SK-N-SH (cell line): ENCODE measurements at regions not wholly inside any gene's neighbourhood (a gene's known extent, or its start where the extent isn't known, plus 50 kb on each side); places are given as distances from the start of the nearest gene placed in this dataset.
"Not testable (repeated sequence)": the region's sequence is repeated elsewhere in the genome, so short reads cannot be mapped to it uniquely, and the experiment has no call there.

Experiments used
- CTCF ChIA-PET: fragments of 300-600, 350-600 bp; formaldehyde crosslinking; extraction: SDS; loops from one replicate; lab custom pipeline; 2021; lab: Yijun Ruan, JAX
- POLR2A ChIA-PET: fragments of 350-600 bp; sonication (Branson Sonifier 250); formaldehyde crosslinking; extraction: SDS; loops from one replicate; lab custom pipeline; 2020; ENCODE audit warnings: antibody characterized with exemption, inconsistent platforms; lab: Yijun Ruan, JAX
- DNase-seq: peaks from one replicate; pipeline ENCODE4 v3.0.0; 2012
- H2AFZ ChIP-seq: fragments of 200-600 bp; sonication (generic); 2 replicates; pipeline ENCODE4 v1.8.1; 2016; ENCODE audit warnings: antibody characterized with exemption, mild to moderate bottlenecking, low read depth
- H3F3A ChIP-seq: fragments of 200-600 bp; sonication (generic); replicated peaks from 2 replicates; pipeline ENCODE3; 2016; ENCODE audit warnings: antibody characterized with exemption, mild to moderate bottlenecking; ENCODE audit not compliant: insufficient read depth
- H3K27ac ChIP-seq, 2 experiments: fragments of 200-500 bp in 1 of 2; fragments of 200-600 bp in 1 of 2; sonication (Bioruptor generic) in 1 of 2; sonication (generic), shearing (Covaris generic) in 1 of 2; 2 replicates each; pipeline versions ENCODE4 v1.5.1 to v1.6.1; 2014 to 2016; ENCODE audit warnings: low read depth in 2 of 2, inconsistent platforms in 1 of 2, low read length in 1 of 2, mild to moderate bottlenecking in 1 of 2, mixed read lengths in 1 of 2
- H3K27me3 ChIP-seq: fragments of 200-600 bp; sonication (generic), shearing (Covaris generic); 2 replicates; pipeline ENCODE4 v1.6.1; 2016; ENCODE audit warnings: mixed run types; ENCODE audit not compliant: insufficient read depth
- H3K36me3 ChIP-seq, 2 experiments: fragments of 200-500 bp in 1 of 2; fragments of 200-600 bp in 1 of 2; sonication (Bioruptor generic) in 1 of 2; sonication (generic) in 1 of 2; replicated peaks in 1 of 2; 2 replicates each; pipeline versions ENCODE3 to v1.5.1; 2014 to 2016; ENCODE audit warnings: low read length in 1 of 2, mild to moderate bottlenecking in 1 of 2; ENCODE audit not compliant: insufficient read depth in 2 of 2, control insufficient read depth in 1 of 2
- H3K4me1 ChIP-seq, 2 experiments: fragments of 200-500 bp in 1 of 2; fragments of 200-600 bp in 1 of 2; sonication (Bioruptor generic) in 1 of 2; sonication (generic), shearing (Covaris generic) in 1 of 2; 2 replicates each; pipeline versions ENCODE4 v1.5.1 to v1.6.1; 2014 to 2016; ENCODE audit warnings: low read depth in 1 of 2, low read length in 1 of 2, mixed run types in 1 of 2; ENCODE audit not compliant: insufficient read depth in 2 of 2, control insufficient read depth in 1 of 2
- H3K4me2 ChIP-seq: fragments of 200-600 bp; sonication (generic), shearing (Covaris generic); 2 replicates; pipeline ENCODE4 v1.6.1; 2017; ENCODE audit warnings: mixed run types
- H3K4me3 ChIP-seq, 2 experiments: fragments of 200-500 bp in 1 of 2; fragments of 200-600 bp in 1 of 2; sonication (Bioruptor generic) in 1 of 2; sonication (generic), shearing (Covaris generic) in 1 of 2; 2 replicates each; pipeline versions ENCODE4 v1.5.1 to v1.8.1; 2014 to 2016; ENCODE audit warnings: low read depth in 2 of 2, inconsistent platforms in 1 of 2, low read length in 1 of 2, mild to moderate bottlenecking in 1 of 2, mixed read lengths in 1 of 2, moderate library complexity in 1 of 2
- H3K79me2 ChIP-seq: fragments of 200-600 bp; sonication (generic); 2 replicates; pipeline ENCODE4 v1.8.1; 2017; ENCODE audit warnings: mild to moderate bottlenecking; ENCODE audit not compliant: insufficient read depth
- H3K9ac ChIP-seq: fragments of 200-600 bp; sonication (generic); 2 replicates; pipeline ENCODE4 v1.6.1; 2017; ENCODE audit warnings: mixed run types
- H3K9me2 ChIP-seq: fragments of 200-600 bp; sonication (generic); 2 replicates; pipeline ENCODE4 v1.6.1; 2017; ENCODE audit warnings: mixed run types
- H3K9me3 ChIP-seq: fragments of 200-600 bp; sonication (generic); 2 replicates; pipeline ENCODE4 v1.6.1; 2017; ENCODE audit warnings: mixed run types, mild to moderate bottlenecking, moderate library complexity
- H4K20me1 ChIP-seq: fragments of 200-600 bp; sonication (generic); 2 replicates; pipeline ENCODE4 v1.6.1; 2017; ENCODE audit warnings: mild to moderate bottlenecking, mixed run types; ENCODE audit not compliant: insufficient read depth
- ELF1 ChIP-seq: IDR thresholded peaks from 2 replicates; pipeline ENCODE4 v1.4.0; 2012
- EP300 ChIP-seq, 2 experiments: IDR thresholded peaks; 2 replicates each; pipeline versions ENCODE4 v1.4.0 to v1.6.1; 2012; ENCODE audit warnings: borderline replicate concordance in 1 of 2, low read depth in 1 of 2, low read length in 1 of 2
- EZH2phosphoT487 ChIP-seq: fragments of 200-600 bp; sonication (generic); IDR thresholded peaks from 2 replicates; pipeline ENCODE4 v1.6.1; 2017; ENCODE audit warnings: low read depth, mixed run types, mild to moderate bottlenecking, antibody characterized with exemption, moderate library complexity, borderline replicate concordance
- FOSL2 ChIP-seq: IDR thresholded peaks from 2 replicates; pipeline ENCODE4 v1.4.0; 2012; ENCODE audit warnings: low read depth, mild to moderate bottlenecking, moderate library complexity, borderline replicate concordance
- GATA2 ChIP-seq: sonication (generic); formaldehyde crosslinking; IDR thresholded peaks from 2 replicates; pipeline ENCODE4 v1.5.0; 2020; ENCODE audit warnings: mild to moderate bottlenecking, missing genetic modification reagents
- MXI1 ChIP-seq: IDR thresholded peaks from 2 replicates; pipeline ENCODE4 v1.6.1; 2012; ENCODE audit warnings: mild to moderate bottlenecking, low read depth, low read length, improper control_type of control experiment
- RAD21 ChIP-seq: IDR thresholded peaks from 2 replicates; pipeline ENCODE4 v1.6.1; 2012; ENCODE audit warnings: mild to moderate bottlenecking, low read length
- RFX5 ChIP-seq: IDR thresholded peaks from 2 replicates; pipeline ENCODE4 v1.6.1; 2012; ENCODE audit warnings: mild to moderate bottlenecking, improper control_type of control experiment, low read length
- RXRA ChIP-seq: IDR thresholded peaks from 2 replicates; pipeline ENCODE4 v1.4.0; 2012; ENCODE audit warnings: low read depth, mild to moderate bottlenecking, borderline replicate concordance
- TAF1 ChIP-seq: IDR thresholded peaks from 2 replicates; pipeline ENCODE4 v1.6.1; 2012; ENCODE audit warnings: low read depth, mild to moderate bottlenecking, low read length, moderate library complexity, borderline replicate concordance
- YY1 ChIP-seq: IDR thresholded peaks from 2 replicates; pipeline ENCODE4 v1.4.0; 2012; ENCODE audit warnings: low read depth, mild to moderate bottlenecking
- WGBS: methylation state at CpG from one replicate; pipeline ENCODE4 v1.1.6; 2017; ENCODE audit warnings: low lambda C conversion rate; 5-methylcytosine and 5-hydroxymethylcytosine counted together
- TF ChIP-seq, protein P1 (sequence below): fragments of 200-600 bp; sonication (generic); IDR thresholded peaks from 2 replicates; pipeline ENCODE4 v1.6.1; 2017; ENCODE audit warnings: antibody characterized with exemption, mild to moderate bottlenecking, moderate library complexity
- TF ChIP-seq, protein P2 (sequence below): fragments of 150-350 bp; IDR thresholded peaks from 2 replicates; pipeline ENCODE4 v1.6.1; 2017; ENCODE audit warnings: antibody characterized with exemption, low read length, low read depth, borderline replicate concordance
- TF ChIP-seq, protein P3 (sequence below): fragments of 150-350 bp; IDR thresholded peaks from 2 replicates; pipeline ENCODE4 v1.6.1; 2016; ENCODE audit warnings: mild to moderate bottlenecking, low read depth, low read length
- TF ChIP-seq, protein P4 (sequence below): IDR thresholded peaks from 2 replicates; pipeline ENCODE4; 2012
- TF ChIP-seq, protein P5 (sequence below): IDR thresholded peaks from 2 replicates; pipeline ENCODE4 v1.4.0; 2012; ENCODE audit warnings: low read depth
- TF ChIP-seq, protein P6 (sequence below): IDR thresholded peaks from 2 replicates; pipeline ENCODE4 v1.4.0; 2012; ENCODE audit warnings: low read depth, borderline replicate concordance

DNA sequence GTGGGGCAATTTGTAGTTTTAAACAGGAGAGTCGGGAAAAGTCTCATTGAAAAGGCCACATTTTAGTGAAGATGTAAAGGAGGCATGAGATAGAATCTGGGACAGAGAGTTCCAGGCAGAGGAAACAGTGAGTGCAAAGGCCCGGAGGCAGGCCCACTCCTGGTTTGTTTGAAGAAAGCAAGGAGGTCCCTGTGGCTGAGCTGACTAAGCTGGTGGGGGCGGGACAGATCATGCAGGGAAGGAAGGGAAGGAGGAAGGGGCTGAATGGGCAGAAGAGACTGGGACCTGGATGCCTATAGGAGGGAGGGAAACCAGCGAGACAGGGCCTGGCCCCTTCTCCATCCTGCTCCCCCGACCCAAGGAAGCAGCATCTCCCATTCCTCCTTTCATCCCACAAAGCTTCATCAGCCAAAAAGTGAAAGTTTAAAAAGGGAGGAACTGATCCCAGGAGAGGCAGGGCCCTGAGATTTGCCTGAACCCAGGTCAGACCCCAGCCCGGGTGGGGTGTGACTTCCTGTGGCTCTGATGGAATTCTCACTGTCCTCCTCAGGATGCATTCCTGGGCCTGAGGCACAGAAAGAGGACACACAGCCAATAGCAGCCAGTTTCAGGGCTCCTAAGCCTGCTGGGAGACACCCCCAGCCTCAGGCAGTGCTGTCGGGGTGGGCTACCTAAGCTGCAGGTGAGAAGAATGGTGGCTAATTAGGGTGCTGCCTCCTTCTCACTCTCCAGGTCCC is 54.2 kb upstream of the SIRPA start:
- no peaks in the 10 kb centered on the region for H3K9me3 ChIP-seq
- peaks cover 15 to 18% of the 10 kb centered on the region in 2 experiments; a peak in 2 of 4 replicates for H3K4me1 ChIP-seq
- H3K79me2 ChIP-seq: no peaks in the 10 kb centered on the region
- H4K20me1 ChIP-seq: no peaks in the 10 kb centered on the region
- H3K36me3 ChIP-seq: no peaks in the 10 kb centered on the region
- DNase-seq: no peak
- TF ChIP-seq, protein P1, sequence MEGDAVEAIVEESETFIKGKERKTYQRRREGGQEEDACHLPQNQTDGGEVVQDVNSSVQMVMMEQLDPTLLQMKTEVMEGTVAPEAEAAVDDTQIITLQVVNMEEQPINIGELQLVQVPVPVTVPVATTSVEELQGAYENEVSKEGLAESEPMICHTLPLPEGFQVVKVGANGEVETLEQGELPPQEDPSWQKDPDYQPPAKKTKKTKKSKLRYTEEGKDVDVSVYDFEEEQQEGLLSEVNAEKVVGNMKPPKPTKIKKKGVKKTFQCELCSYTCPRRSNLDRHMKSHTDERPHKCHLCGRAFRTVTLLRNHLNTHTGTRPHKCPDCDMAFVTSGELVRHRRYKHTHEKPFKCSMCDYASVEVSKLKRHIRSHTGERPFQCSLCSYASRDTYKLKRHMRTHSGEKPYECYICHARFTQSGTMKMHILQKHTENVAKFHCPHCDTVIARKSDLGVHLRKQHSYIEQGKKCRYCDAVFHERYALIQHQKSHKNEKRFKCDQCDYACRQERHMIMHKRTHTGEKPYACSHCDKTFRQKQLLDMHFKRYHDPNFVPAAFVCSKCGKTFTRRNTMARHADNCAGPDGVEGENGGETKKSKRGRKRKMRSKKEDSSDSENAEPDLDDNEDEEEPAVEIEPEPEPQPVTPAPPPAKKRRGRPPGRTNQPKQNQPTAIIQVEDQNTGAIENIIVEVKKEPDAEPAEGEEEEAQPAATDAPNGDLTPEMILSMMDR: no peak
- TF ChIP-seq GATA2 (CRISPR knock-in tag) (no peak), EZH2phosphoT487 (no peak), TAF1 (no peak), RXRA (no peak), ELF1 (no peak), YY1 (no peak), MXI1 (no peak), RAD21 (no peak), EP300 (IDR thresholded peaks at IDR 0.05; ENCODE audit: borderline replicate concordance in 1 of 2, low read depth in 1 of 2, low read length in 1 of 2) (no peak), FOSL2 (no peak), RFX5 (no peak)
- TF ChIP-seq, protein P2, sequence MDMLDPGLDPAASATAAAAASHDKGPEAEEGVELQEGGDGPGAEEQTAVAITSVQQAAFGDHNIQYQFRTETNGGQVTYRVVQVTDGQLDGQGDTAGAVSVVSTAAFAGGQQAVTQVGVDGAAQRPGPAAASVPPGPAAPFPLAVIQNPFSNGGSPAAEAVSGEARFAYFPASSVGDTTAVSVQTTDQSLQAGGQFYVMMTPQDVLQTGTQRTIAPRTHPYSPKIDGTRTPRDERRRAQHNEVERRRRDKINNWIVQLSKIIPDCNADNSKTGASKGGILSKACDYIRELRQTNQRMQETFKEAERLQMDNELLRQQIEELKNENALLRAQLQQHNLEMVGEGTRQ: no peak
- TF ChIP-seq, protein P3, sequence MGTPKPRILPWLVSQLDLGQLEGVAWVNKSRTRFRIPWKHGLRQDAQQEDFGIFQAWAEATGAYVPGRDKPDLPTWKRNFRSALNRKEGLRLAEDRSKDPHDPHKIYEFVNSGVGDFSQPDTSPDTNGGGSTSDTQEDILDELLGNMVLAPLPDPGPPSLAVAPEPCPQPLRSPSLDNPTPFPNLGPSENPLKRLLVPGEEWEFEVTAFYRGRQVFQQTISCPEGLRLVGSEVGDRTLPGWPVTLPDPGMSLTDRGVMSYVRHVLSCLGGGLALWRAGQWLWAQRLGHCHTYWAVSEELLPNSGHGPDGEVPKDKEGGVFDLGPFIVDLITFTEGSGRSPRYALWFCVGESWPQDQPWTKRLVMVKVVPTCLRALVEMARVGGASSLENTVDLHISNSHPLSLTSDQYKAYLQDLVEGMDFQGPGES: no peak
- TF ChIP-seq, protein P4, sequence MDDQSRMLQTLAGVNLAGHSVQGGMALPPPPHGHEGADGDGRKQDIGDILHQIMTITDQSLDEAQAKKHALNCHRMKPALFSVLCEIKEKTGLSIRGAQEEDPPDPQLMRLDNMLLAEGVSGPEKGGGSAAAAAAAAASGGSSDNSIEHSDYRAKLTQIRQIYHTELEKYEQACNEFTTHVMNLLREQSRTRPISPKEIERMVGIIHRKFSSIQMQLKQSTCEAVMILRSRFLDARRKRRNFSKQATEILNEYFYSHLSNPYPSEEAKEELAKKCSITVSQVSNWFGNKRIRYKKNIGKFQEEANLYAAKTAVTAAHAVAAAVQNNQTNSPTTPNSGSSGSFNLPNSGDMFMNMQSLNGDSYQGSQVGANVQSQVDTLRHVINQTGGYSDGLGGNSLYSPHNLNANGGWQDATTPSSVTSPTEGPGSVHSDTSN: no peak
- TF ChIP-seq, protein P5, sequence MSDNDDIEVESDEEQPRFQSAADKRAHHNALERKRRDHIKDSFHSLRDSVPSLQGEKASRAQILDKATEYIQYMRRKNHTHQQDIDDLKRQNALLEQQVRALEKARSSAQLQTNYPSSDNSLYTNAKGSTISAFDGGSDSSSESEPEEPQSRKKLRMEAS: no peak
- TF ChIP-seq, protein P6, sequence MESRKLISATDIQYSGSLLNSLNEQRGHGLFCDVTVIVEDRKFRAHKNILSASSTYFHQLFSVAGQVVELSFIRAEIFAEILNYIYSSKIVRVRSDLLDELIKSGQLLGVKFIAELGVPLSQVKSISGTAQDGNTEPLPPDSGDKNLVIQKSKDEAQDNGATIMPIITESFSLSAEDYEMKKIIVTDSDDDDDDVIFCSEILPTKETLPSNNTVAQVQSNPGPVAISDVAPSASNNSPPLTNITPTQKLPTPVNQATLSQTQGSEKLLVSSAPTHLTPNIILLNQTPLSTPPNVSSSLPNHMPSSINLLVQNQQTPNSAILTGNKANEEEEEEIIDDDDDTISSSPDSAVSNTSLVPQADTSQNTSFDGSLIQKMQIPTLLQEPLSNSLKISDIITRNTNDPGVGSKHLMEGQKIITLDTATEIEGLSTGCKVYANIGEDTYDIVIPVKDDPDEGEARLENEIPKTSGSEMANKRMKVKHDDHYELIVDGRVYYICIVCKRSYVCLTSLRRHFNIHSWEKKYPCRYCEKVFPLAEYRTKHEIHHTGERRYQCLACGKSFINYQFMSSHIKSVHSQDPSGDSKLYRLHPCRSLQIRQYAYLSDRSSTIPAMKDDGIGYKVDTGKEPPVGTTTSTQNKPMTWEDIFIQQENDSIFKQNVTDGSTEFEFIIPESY: no peak
- no peak overlapping the region for H3K4me3 ChIP-seq
- WGBS: 79% methylated on average over 6 of the region's 7 CpGs
- no peak overlapping the region for H2AFZ ChIP-seq
- ChIA-PET CTCF (interaction anchor here (1.0 to 1.7 kb wide), 2 partner anchors 9 to 59 kb away, joined by 3 read pairs; no protein-coding TSS in a partner anchor), POLR2A (no interaction called here)
- H3K27me3 ChIP-seq: no peaks in the 10 kb centered on the region
- H3K9me2 ChIP-seq: no peaks in the 10 kb centered on the region
- no peak overlapping the region for H3K9ac ChIP-seq
- no peak overlapping the region for H3K27ac ChIP-seq
- no peak overlapping the region for H3K4me2 ChIP-seq
- no peaks in the 10 kb centered on the region for H3F3A ChIP-seq

DNA sequence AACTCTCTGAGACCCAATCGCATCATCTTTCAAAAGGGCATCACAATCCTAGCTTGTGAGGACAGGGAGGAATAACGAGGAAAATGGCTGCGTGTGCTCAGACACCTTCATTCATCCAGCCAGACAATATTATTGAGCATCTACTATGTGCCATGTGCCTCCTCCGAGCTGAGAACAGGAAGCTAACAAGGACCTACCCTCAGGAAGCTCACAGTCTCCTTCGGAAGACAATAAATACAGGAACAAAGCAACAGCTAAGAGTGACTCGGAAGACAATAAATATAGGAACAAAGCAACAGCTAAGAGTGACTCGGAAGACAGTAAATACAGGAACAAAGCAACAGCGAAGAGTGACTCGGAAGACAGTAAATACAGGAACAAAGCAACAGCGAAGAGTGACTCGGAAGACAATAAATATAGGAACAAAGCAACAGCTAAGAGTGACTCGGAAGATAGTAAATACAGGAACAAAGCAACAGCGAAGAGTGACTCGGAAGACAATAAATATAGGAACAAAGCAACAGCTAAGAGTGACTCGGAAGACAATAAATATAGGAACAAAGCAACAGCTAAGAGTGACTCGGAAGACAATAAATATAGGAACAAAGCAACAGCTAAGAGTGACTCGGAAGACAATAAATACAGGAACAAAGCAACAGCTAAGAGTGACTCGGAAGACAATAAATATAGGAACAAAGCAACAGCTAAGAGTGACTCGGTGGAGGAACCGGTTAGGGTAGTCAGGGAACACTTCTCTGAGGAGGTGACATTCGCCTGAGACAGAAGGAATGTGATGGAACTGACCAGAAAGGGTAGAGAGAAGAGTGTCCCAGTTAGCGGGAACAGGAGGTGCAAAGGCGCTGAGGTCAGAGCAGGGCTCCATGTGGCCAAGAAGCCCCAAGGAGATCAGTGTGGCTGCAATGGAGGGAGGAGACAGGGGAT is 55.6 kb upstream of the SIRPA start:
- H3K4me3 ChIP-seq, H3K27ac ChIP-seq, H4K20me1 ChIP-seq, H3K27me3 ChIP-seq, H3K9me3 ChIP-seq, H3F3A ChIP-seq, H2AFZ ChIP-seq, H3K4me2 ChIP-seq, DNase-seq, H3K79me2 ChIP-seq, H3K9me2 ChIP-seq, H3K36me3 ChIP-seq, POLR2A ChIA-PET, H3K9ac ChIP-seq: not testable (repeated sequence)
- CTCF ChIA-PET: interaction anchor here (1.2 kb wide), 1 partner anchor 12 kb away, joined by 3 read pairs; no protein-coding TSS in a partner anchor
- WGBS: 82% methylated on average over 23 of the region's 23 CpGs
- H3K4me1 ChIP-seq: peaks cover 13 to 14% of the 10 kb centered on the region in 2 experiments; a peak in 2 of 4 replicates
